GM12891 (cell line): ENCODE measurements at regions not wholly inside any gene's neighbourhood (a gene's known extent, or its start where the extent isn't known, plus 50 kb on each side); places are given as distances from the start of the nearest gene placed in this dataset.

Experiments used
- DNase-seq: peaks from one replicate; pipeline ENCODE4 v3.0.0; 2011; ENCODE audit warnings: low spot score; ENCODE audit not compliant: insufficient read length
- FAIRE-seq: peaks from 2 replicates; lab custom pipeline; 2011; peaks lifted over from hg19 to GRCh38; lab: Jason Lieb, UNC
- PAX5 ChIP-seq: IDR thresholded peaks from 2 replicates; pipeline ENCODE4 v1.6.1; 2011; ENCODE audit warnings: low read length, moderate library complexity, mild to moderate bottlenecking; ENCODE audit not compliant: insufficient read depth, severe bottlenecking
- POLR2A ChIP-seq: IDR thresholded peaks from 2 replicates; pipeline ENCODE4 v1.6.1; 2011; ENCODE audit warnings: low read depth, low read length, control low read depth
- POLR2AphosphoS5 ChIP-seq: IDR thresholded peaks from 2 replicates; pipeline ENCODE4 v1.6.1; 2011; ENCODE audit warnings: low read depth, low read length, control low read depth
- POU2F2 ChIP-seq: IDR thresholded peaks from 2 replicates; pipeline ENCODE4 v1.6.1; 2011; ENCODE audit warnings: low read depth, mild to moderate bottlenecking, control low read depth, low read length, moderate library complexity
- SPI1 ChIP-seq: IDR thresholded peaks from 2 replicates; pipeline ENCODE4 v1.6.1; 2011; ENCODE audit warnings: low read depth, low read length, control low read depth
- TAF1 ChIP-seq: IDR thresholded peaks from 2 replicates; pipeline ENCODE4 v1.6.1; 2011; ENCODE audit warnings: low read depth, low read length, control low read depth

DNA sequence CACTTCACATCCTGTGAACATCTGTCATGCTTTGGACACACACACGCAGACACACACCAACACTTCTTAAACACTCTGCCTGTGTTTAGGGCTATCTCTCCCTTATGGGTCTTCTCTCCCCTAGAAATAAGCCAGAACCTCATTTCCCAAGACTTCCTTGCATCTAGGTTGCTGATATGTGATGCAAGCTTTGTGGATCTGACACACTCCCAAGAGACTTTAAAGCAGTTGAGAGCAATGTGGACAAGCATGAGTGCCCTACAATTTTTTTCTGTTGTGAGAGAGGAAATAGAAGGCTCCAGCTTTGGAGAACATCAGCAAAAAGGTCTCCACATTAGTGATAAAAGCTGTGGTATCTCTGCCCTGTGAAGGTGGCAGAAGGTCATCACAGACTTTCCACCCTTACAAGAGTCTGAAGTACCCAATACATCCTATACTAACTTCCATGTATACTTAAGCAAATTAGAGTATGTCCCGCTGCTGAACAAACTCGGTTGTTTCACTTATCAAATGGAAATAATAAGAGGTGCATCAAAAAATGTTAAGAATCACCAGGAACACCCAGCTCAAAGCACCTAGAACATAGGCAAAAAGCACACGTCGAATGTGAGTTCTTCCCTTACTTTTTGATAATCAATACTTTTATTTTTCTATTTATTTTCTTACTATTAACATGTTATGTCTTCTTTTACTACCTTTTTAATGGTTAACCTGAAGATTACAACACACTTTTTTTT lies 267.6 kb downstream of the SETD4 start:
- no peak for TF ChIP-seq SPI1
- no peak for TF ChIP-seq PAX5
- no peak for TF ChIP-seq POU2F2
- no peak for TF ChIP-seq TAF1
- no peak for TF ChIP-seq POLR2A
- TF ChIP-seq POLR2AphosphoS5, result no peak
- DNase-seq (no peak), FAIRE-seq (no peak)

DNA sequence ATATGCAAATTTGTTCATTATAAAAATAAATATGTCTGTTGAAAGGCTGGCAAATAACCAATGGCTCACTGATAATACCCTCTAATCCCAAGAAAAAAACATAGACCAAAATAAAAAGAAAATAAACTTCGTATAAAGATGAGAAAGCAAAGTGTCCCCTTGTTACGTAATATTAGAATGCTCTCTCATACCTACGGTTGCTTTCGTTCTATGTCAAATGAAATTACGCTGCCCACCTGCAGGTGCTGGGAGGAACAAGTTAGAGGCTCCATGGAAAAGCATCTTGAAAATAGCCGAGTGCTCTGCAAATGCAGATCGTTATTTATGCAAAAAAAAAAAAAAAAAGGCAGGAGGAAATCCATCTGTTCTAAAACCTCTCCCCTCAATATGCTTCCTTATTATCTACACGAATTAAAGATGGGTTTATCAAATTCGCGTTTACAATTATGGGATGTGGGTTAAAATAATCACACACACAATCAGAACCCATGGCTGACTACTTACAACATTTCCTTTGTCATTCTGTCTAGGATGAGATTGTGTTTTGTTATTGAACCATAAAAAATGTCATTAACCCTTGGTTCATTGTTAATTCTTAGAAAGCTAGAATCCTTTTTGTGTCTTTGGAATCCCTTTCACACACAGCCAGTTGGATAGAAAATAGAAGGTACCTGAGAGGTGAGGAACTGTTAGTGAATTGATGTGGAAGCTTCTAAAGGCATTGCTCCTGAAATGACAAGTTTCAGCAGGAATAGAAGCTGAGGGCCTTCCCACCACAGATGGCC lies 268.6 kb downstream of the SETD4 start:
- DNase-seq (no peak), FAIRE-seq (no peak)

DNA sequence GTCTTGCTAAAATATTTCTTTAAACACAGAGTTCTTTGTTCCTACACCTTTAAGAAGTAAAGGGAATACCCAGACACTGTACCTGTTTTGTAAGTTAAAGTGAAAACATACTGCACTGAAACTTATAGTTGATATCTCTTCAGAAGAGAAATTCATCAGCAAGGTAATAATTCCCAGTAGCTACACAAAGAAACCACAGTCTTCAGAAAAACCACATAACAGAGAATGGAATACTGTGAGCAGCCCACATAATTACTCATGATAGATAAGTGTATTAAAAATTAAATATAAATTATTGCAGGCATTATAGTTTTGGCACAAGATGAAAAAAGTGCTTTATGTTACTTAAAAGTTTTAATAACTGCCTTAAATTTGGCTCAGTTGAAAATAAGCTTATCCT lies 276.6 kb downstream of the SETD4 start:
- FAIRE-seq, result no peak
- no peak for TF ChIP-seq SPI1
- TF ChIP-seq POU2F2, result no peak
- TF ChIP-seq POLR2A, result no peak
- TF ChIP-seq PAX5, result no peak
- no peak for TF ChIP-seq POLR2AphosphoS5
- TF ChIP-seq TAF1, result no peak
- no peak for DNase-seq

More for the DNA sequence above, 268.6 kb downstream of the SETD4 start:
- TF ChIP-seq TAF1, result no peak
- TF ChIP-seq POLR2A, result no peak
- no peak for TF ChIP-seq SPI1
- no peak for TF ChIP-seq POLR2AphosphoS5
- no peak for TF ChIP-seq POU2F2
- no peak for TF ChIP-seq PAX5

DNA sequence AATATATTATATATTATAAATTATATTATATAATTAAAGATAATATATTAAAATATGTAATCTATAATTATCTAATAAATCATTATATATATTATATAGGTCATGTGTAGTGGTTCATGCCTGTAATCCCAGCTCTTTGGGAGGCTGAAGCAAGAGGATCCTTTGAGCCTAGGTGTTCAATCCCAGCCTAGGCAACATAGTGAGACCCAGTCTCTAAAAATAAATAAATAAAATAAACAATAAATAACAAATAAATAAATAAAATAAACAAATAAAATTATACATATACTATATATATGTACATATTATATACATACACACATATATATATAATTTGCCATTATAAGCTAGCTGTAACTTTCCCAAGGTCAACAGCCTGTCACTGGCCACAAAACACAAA lies 277.7 kb downstream of the SETD4 start:
- no peak for TF ChIP-seq POLR2A
- no peak for TF ChIP-seq SPI1
- TF ChIP-seq POU2F2, result no peak
- TF ChIP-seq TAF1, result no peak
- TF ChIP-seq PAX5, result no peak
- no peak for TF ChIP-seq POLR2AphosphoS5
- DNase-seq, result no peak
- no peak for FAIRE-seq

DNA sequence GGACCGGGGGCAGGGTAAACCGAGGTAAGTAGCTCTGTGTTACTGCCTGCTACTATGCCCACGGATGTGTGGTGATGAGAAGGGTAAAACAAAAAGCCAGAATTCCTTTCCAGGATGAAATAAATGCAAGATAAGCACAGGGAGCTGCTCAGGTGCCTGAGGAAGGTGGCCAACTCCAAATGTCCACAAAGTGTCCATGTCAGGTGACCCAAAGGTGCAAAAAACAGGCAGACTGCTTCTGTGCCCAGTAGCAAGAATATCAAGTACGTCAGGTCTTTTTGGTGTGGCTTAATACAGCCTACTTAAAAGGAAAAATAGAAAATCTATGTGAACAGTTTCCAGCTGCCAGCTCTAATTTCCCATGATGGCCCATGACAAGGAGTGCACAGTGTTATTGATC lies 279.3 kb downstream of the SETD4 start:
- DNase-seq (no peak), FAIRE-seq (no peak)
- TF ChIP-seq TAF1, result no peak
- TF ChIP-seq POLR2A, result no peak
- TF ChIP-seq SPI1, result no peak
- no peak for TF ChIP-seq POU2F2
- no peak for TF ChIP-seq POLR2AphosphoS5
- TF ChIP-seq PAX5, result no peak

DNA sequence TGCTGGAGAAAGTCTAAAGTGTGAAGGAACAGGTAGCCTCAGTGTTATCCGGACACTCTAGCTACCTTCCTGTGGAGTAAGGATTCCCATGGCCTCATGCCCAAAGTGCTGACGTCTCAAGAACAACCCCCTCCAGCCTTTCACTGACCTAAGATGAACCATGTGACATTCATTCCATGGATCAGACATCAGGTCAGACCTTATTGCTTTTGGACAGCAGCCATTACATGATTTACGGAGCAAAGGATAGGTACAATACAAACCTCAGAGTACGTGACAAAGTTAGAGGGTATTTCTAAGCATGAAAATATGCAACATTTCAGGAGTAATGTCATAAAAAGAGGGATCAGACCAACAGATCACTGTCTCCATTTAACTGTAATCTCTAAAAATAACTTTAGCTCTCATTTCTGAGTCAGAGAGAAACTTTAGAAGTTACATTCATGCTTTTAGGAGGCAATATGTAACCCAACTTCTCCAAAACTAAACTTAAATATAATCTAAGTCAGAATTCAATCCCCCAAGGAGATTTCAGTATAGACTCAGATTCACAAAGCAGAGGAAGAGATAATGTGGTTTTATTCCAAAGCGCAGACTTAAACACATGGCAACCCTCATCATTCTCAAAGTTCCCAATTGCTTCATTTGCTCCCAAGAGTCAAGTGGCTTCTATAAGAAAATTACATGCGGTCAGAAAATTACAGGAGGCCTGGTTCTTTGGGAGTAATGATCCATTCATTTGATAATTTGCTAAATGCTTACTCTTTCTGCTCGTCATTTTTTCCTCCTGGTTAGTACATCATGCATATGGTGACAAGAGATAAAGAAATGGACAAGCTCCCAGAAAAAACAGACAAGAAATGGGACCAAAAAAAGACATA lies 280.4 kb downstream of the SETD4 start:
- DNase-seq (no peak), FAIRE-seq (no peak)

DNA sequence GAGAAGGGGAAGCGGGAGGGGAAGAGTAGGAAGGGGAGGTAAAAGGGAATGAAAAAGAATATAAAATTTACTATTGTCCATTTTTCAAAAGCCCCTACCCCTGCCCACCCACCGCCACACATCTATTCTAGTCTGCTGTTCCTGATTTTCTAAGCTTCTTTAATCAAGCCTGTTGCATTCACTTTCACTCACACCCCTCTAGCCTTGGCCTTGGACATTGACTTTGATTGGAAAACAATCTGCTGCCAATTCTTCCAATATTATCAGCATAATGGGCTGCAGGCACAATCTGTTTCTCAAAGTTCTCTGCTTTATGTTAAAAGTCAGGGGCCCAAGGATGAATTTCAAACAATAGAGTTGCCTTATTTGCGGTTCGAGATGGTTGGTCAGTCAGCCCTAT lies 281.2 kb downstream of the SETD4 start:
- TF ChIP-seq TAF1 (no peak), PAX5 (no peak), POLR2AphosphoS5 (no peak), SPI1 (no peak), POLR2A (no peak)
- FAIRE-seq (no peak), DNase-seq (no peak)

More for the DNA sequence above, 280.4 kb downstream of the SETD4 start:
- TF ChIP-seq SPI1 (no peak), POLR2AphosphoS5 (no peak), TAF1 (no peak), PAX5 (no peak), POU2F2 (no peak)

DNA sequence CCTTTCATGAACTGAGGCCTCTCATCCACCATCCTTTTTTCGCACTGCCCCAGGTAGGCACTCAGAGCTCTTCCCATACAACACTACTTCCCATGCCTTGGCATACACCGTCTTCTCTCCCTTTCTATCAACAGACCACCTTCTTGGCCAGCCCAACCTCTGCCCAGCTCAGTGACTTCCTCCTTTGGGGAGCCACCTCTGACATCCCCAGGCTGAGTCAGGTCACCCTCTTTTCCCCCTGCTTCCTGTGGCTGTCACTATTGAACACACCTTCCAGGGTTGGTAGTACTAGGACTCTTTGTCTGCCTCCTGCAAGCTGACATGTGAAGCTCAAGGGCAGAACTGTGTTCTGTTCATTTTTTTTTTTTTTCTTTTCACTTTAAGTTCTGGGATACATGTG lies 283.2 kb downstream of the SETD4 start:
- DNase-seq, result no peak
- FAIRE-seq, result no peak
- TF ChIP-seq POU2F2 (no peak), TAF1 (no peak), PAX5 (no peak), SPI1 (no peak)

DNA sequence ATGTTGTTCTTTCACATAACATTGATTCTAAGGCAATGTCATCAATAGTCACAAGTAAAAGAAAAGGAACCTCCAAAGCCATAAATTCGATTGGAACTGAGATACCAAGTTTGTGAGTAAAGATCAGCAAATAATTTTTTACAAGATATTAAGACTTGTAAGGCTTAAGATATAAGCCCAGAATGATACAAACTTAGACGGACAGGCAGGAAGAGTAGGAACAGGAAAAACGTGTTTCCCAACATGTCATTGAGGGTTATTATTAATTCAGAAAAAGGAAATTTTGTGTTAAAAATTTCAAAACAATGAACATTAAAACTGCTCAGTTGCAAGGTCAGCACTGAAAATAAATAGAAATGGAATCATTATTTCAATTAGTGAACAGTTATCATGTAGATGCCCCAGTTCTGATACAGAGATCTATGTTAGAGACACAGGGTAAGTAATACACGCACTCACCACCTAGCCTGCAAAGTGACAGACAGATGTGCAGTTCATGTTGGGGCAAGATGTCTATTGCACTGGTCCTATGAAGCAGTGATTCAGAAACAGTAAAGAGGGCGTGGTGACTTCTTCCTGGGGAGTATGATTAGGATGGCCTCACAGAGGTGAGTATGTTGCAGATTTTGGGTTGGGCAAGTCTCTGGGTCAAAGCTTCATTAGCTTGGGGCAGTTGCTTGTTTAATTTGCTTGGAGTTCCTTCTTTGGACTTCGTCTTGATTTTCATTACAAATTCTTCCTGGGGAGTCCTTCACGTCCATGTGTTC lies 284.4 kb downstream of the SETD4 start:
- no peak for TF ChIP-seq PAX5
- no peak for TF ChIP-seq TAF1
- no peak for TF ChIP-seq SPI1
- TF ChIP-seq POLR2AphosphoS5, result no peak
- TF ChIP-seq POU2F2, result no peak
- TF ChIP-seq POLR2A, result no peak
- FAIRE-seq (no peak), DNase-seq (no peak)
